ENCODE measurements at regions not wholly inside any gene's neighbourhood (a gene's known extent, or its start where the extent isn't known, plus 50 kb on each side); places are given as distances from the start of the nearest gene placed in this dataset.

DNA sequence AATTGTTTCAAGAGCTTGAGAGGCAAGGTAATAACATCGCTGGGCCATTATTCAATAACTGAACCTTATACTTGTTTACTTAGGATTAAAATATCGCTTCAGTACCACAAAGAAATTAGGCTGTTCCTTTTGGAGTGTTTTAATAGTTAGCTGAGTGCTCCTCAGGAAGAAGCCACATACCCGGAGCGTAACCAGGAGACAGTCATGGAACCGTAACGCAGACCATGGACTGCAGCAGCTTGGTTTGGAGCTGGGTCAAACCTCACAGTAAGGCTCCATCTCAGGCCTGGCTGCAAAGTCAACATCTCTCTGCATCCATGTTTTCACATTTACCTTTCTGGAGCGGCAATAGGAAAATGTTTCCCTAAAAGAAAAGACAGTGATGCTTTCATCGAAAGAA lies 599.0 kb downstream of the TNS3 start:
- intact Hi-C loops (cut with micrococcal nuclease), result no loop called here
- DNase-seq (no peak), ATAC-seq (ENCODE audit: low read depth) (no peak)
- Histone ChIP-seq H4K20me1 (ENCODE audit: insufficient read depth, low read length) (no peaks in the 10 kb centered on the region), H3K56ac (ENCODE audit: extremely low read depth, insufficient read depth, low read length) (no peak overlapping the region), H4K91ac (ENCODE audit: insufficient read depth, low read depth, low read length) (no peak overlapping the region), H2AFZ (replicated peaks; ENCODE audit: low read length, poor library complexity) (no peak overlapping the region), H4K5ac (ENCODE audit: low read depth, low read length) (no peak overlapping the region), H3K9ac (ENCODE audit: low read depth, low read length) (no peak overlapping the region), H3K27me3 (ENCODE audit: control insufficient read depth, insufficient read depth, low read length) (no peaks in the 10 kb centered on the region), H3K4ac (ENCODE audit: low read depth, low read length) (no peak overlapping the region), H3K9me1 (ENCODE audit: insufficient read depth, low read length) (no peaks in the 10 kb centered on the region), H3K18ac (ENCODE audit: low read depth, low read length) (no peak overlapping the region), H2BK5ac (ENCODE audit: low read depth, low read length, poor library complexity, severe bottlenecking) (no peak overlapping the region), H2BK120ac (ENCODE audit: low read depth, low read length) (no peak overlapping the region), H2AK9ac (replicated peaks; ENCODE audit: low read depth, low read length, poor library complexity) (no peak overlapping the region), H2AK5ac (ENCODE audit: low read depth, low read length) (no peak overlapping the region), H2BK20ac (ENCODE audit: low read depth, low read length) (no peak overlapping the region), H4K8ac (ENCODE audit: low read depth in 2 of 2, low read length in 2 of 2) (no peak overlapping the region), H3K23ac (ENCODE audit: low read depth, low read length) (no peak overlapping the region), H2BK15ac (ENCODE audit: low read depth, low read length) (no peak overlapping the region), H3K36me3 (ENCODE audit: control insufficient read depth, insufficient read depth, low read length) (no peaks in the 10 kb centered on the region), H3K4me2 (ENCODE audit: low read depth, low read length) (no peak overlapping the region), H3K4me3 (ENCODE audit: insufficient read depth, low read depth, low read length) (no peak overlapping the region), H3K4me1 (ENCODE audit: control insufficient read depth, insufficient read depth, low read length) (no peaks in the 10 kb centered on the region), H3K27ac (ENCODE audit: insufficient read depth, low read length) (no peak overlapping the region), H3K79me1 (ENCODE audit: low read depth in 1 of 2, low read length in 2 of 2) (no peaks in the 10 kb centered on the region), H3K9me3 (ENCODE audit: control insufficient read depth, insufficient read depth, low read length) (no peaks in the 10 kb centered on the region), H3K14ac (replicated peaks; ENCODE audit: low read depth, low read length) (no peak overlapping the region)
- TF ChIP-seq RAD21 (IDR thresholded peaks at IDR 0.05; ENCODE audit: low read length), result no peak
- TF ChIP-seq FOS (IDR thresholded peaks at IDR 0.05; ENCODE audit: low read depth, low read length), result no peak
- TF ChIP-seq POLR2A (IDR thresholded peaks at IDR 0.05; ENCODE audit: low read depth, low read length), result no peak
- no peak for TF ChIP-seq RCOR1 (IDR thresholded peaks at IDR 0.05; ENCODE audit: insufficient replicate concordance, low read length)
- no peak for TF ChIP-seq SMC3 (IDR thresholded peaks at IDR 0.05; ENCODE audit: low read depth, low read length)
- TF ChIP-seq CEBPB (IDR thresholded peaks at IDR 0.05; ENCODE audit: low read depth, low read length), result no peak
- TF ChIP-seq MXI1 (IDR thresholded peaks at IDR 0.05; ENCODE audit: borderline replicate concordance, low read depth, low read length), result no peak
- no peak for TF ChIP-seq NFE2L2 (IDR thresholded peaks at IDR 0.05; ENCODE audit: low read depth, low read length)
- no TSS peak for BruUV-seq (replicated peaks)
- in situ Hi-C loops (cut with MboI; ENCODE audit: low sequenced_read_pairs), result no loop called here
- dilution Hi-C loops (cut with HindIII; ENCODE audit: low sequenced_read_pairs, unreplicated experiment), result no loop called here
- POLR2A ChIA-PET (ENCODE audit: unreplicated experiment), result no interaction called here
- CTCF ChIA-PET, result interaction anchor here (1.0 kb wide), 1 partner anchor 10 kb away, joined by 4 read pairs; no protein-coding TSS in a partner anchor
- WGBS, 2 experiments (ENCODE audit: extremely low coverage in 2 of 2, insufficient read length in 1 of 2), result no CpG with 5 or more reads among the region's 8 CpGs

Measured in IMR-90 (cell line).